IMR-90 (cell line): ENCODE measurements at regions not wholly inside any gene's neighbourhood (a gene's known extent, or its start where the extent isn't known, plus 50 kb on each side); places are given as distances from the start of the nearest gene placed in this dataset.

Source experiments
- ATAC-seq: fragments of 200-7000 bp; cut with Tn5 transposase; 2 replicates; pipeline ENCODE4 v1.9.1; 2020; ENCODE audit warnings: low read depth, mild to moderate bottlenecking, moderate library complexity
- BruUV-seq: library from RNA; stranded (reverse); fragments of 400-500 nt; replicated peaks from 2 replicates; lab custom pipeline; 2021; lab: Mats Ljungman, UMichigan
- CTCF ChIA-PET: fragments of 300-600 bp; formaldehyde crosslinking; extraction: SDS; loops from one replicate; lab custom pipeline; 2021; ENCODE audit warnings: antibody characterized with exemption; lab: Yijun Ruan, JAX
- POLR2A ChIA-PET: fragments of 300-600 bp; sonication (Branson Sonifier 250); formaldehyde crosslinking; loops from one replicate; lab custom pipeline; 2022; ENCODE audit warnings: antibody characterized with exemption; ENCODE audit not compliant: unreplicated experiment; lab: Charles Lee
- DNase-seq: peaks from one replicate; pipeline ENCODE4 v3.0.0; 2013
- H2AFZ ChIP-seq: replicated peaks from 2 replicates; pipeline ENCODE3; 2013; ENCODE audit warnings: low read length, mild to moderate bottlenecking; ENCODE audit not compliant: poor library complexity
- H2AK5ac ChIP-seq: 2 replicates; pipeline ENCODE4 v1.6.1; 2013; ENCODE audit warnings: low read depth, low read length, inconsistent platforms
- H2AK9ac ChIP-seq: replicated peaks from 2 replicates; pipeline ENCODE3; 2013; ENCODE audit warnings: mild to moderate bottlenecking, low read depth, low read length, moderate library complexity; ENCODE audit not compliant: poor library complexity
- H2BK120ac ChIP-seq: 2 replicates; pipeline ENCODE4 v1.6.1; 2013; ENCODE audit warnings: low read depth, low read length, inconsistent platforms
- H2BK15ac ChIP-seq: 3 replicates; pipeline ENCODE4 v1.6.1; 2013; ENCODE audit warnings: low read depth, low read length, inconsistent platforms
- H2BK20ac ChIP-seq: 2 replicates; pipeline ENCODE4 v1.6.1; 2013; ENCODE audit warnings: low read depth, mild to moderate bottlenecking, inconsistent platforms, low read length, moderate library complexity
- H2BK5ac ChIP-seq: 2 replicates; pipeline ENCODE4 v1.6.1; 2013; ENCODE audit warnings: mild to moderate bottlenecking, low read depth, low read length, inconsistent platforms; ENCODE audit not compliant: poor library complexity, severe bottlenecking
- H3K14ac ChIP-seq: replicated peaks from 2 replicates; pipeline ENCODE4 v1.6.1; 2013; ENCODE audit warnings: low read depth, low read length, inconsistent platforms
- H3K18ac ChIP-seq: 2 replicates; pipeline ENCODE4 v1.6.1; 2013; ENCODE audit warnings: low read depth, low read length, control low read depth
- H3K23ac ChIP-seq: 2 replicates; pipeline ENCODE4 v1.6.1; 2013; ENCODE audit warnings: low read depth, low read length, inconsistent platforms
- H3K27ac ChIP-seq: 2 replicates; pipeline ENCODE4 v1.5.1; 2013; ENCODE audit warnings: mild to moderate bottlenecking, control low read depth, low read length; ENCODE audit not compliant: insufficient read depth
- H3K27me3 ChIP-seq: 2 replicates; pipeline ENCODE4 v1.6.1; 2013; ENCODE audit warnings: low read length; ENCODE audit not compliant: control insufficient read depth, insufficient read depth
- H3K36me3 ChIP-seq: 2 replicates; pipeline ENCODE4 v1.6.1; 2013; ENCODE audit warnings: low read length, mixed read lengths; ENCODE audit not compliant: control insufficient read depth, insufficient read depth
- H3K4ac ChIP-seq: 2 replicates; pipeline ENCODE4 v1.6.1; 2013; ENCODE audit warnings: low read depth, low read length, inconsistent platforms
- H3K4me1 ChIP-seq: 2 replicates; pipeline ENCODE4 v1.6.1; 2013; ENCODE audit warnings: low read length, mixed read lengths; ENCODE audit not compliant: control insufficient read depth, insufficient read depth
- H3K4me2 ChIP-seq: 2 replicates; pipeline ENCODE4 v1.6.1; 2013; ENCODE audit warnings: low read depth, mild to moderate bottlenecking, control low read depth, low read length, moderate library complexity
- H3K4me3 ChIP-seq: 2 replicates; pipeline ENCODE4 v1.5.1; 2013; ENCODE audit warnings: low read depth, mild to moderate bottlenecking, control low read depth, low read length, moderate library complexity; ENCODE audit not compliant: insufficient read depth
- H3K56ac ChIP-seq: 2 replicates; pipeline ENCODE4 v1.6.1; 2013; ENCODE audit warnings: low read length, inconsistent platforms; ENCODE audit not compliant: insufficient read depth; ENCODE audit errors: extremely low read depth
- H3K79me1 ChIP-seq, 2 experiments: 2 replicates each; pipeline ENCODE4 v1.6.1; 2013; ENCODE audit warnings: low read length in 2 of 2, inconsistent platforms in 1 of 2, low read depth in 1 of 2
- H3K9ac ChIP-seq: 2 replicates; pipeline ENCODE4 v1.6.1; 2013; ENCODE audit warnings: low read depth, low read length, control low read depth
- H3K9me1 ChIP-seq: 2 replicates; pipeline ENCODE4 v1.6.1; 2013; ENCODE audit warnings: low read length, inconsistent platforms; ENCODE audit not compliant: insufficient read depth
- H3K9me3 ChIP-seq: 2 replicates; pipeline ENCODE4 v1.6.1; 2013; ENCODE audit warnings: low read length; ENCODE audit not compliant: control insufficient read depth, insufficient read depth
- H4K20me1 ChIP-seq: 2 replicates; pipeline ENCODE4 v1.6.1; 2013; ENCODE audit warnings: low read length, inconsistent platforms; ENCODE audit not compliant: insufficient read depth
- H4K5ac ChIP-seq: 2 replicates; pipeline ENCODE4 v1.6.1; 2013; ENCODE audit warnings: mild to moderate bottlenecking, low read depth, low read length, control low read depth
- H4K8ac ChIP-seq, 2 experiments: 2 replicates each; pipeline ENCODE4 v1.6.1; 2013; ENCODE audit warnings: low read depth in 2 of 2, low read length in 2 of 2, control low read depth in 1 of 2, inconsistent platforms in 1 of 2
- H4K91ac ChIP-seq: 2 replicates; pipeline ENCODE4 v1.6.1; 2013; ENCODE audit warnings: low read depth, low read length, inconsistent platforms; ENCODE audit not compliant: insufficient read depth
- NFE2L2 ChIP-seq: fragments of 150-350 bp; IDR thresholded peaks from 2 replicates; pipeline ENCODE4 v1.6.1; 2016; ENCODE audit warnings: low read depth, mild to moderate bottlenecking, low read length
- WGBS, 2 experiments: methylation state at CpG; one replicate each; pipeline versions ENCODE4 v1.1.5 to v1.1.7; 2013; ENCODE audit warnings: missing lambda C conversion rate in 2 of 2; ENCODE audit not compliant: insufficient read length in 1 of 2; ENCODE audit errors: extremely low coverage in 2 of 2; 5-methylcytosine and 5-hydroxymethylcytosine counted together
- dilution Hi-C: fragments of 300-500 bp; cut with HindIII; formaldehyde crosslinking; loops from one replicate; pipeline ENCODE4 v1.14.3; 2018; ENCODE audit warnings: low sequenced_read_pairs; ENCODE audit not compliant: unreplicated experiment
- in situ Hi-C: fragments of 300-500 bp; cut with MboI; formaldehyde crosslinking; loops from 3 replicates; pipeline ENCODE4 v1.14.3; 2019; ENCODE audit warnings: low sequenced_read_pairs, inconsistent platforms, mixed read lengths
- intact Hi-C: fragments of 100-400 bp; cut with micrococcal nuclease; formaldehyde crosslinking; loops from 2 replicates; pipeline ENCODE4 v1.10.0; 2022

DNA sequence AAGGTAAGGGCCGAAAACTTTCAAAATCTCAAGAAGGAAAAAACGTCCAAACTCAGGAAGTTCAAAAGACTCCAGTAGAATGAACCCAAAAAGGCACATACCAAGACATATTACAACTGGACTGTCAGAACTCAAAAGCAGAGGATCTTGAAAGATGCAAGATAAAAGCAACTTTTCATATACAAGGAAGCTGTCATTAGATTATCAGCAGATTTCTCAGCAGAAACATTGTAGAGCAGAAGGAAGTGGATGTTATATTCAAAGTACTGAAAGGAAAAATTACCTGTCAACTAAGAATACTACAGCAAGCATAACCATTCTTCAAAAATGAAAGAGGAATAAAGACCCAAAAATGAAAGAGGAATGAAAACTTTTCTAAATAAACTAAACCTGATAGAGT, 224.9 kb downstream of the FAT4 start:
- no peaks in the 10 kb centered on the region for H3K9me1 ChIP-seq
- H3K18ac ChIP-seq, result no peak overlapping the region
- no peak overlapping the region for H3K9ac ChIP-seq
- no peaks in the 10 kb centered on the region for H3K79me1 ChIP-seq
- no peak overlapping the region for H2BK15ac ChIP-seq
- intact Hi-C loops, result no loop called here
- H2AK9ac ChIP-seq, result no peak overlapping the region
- H3K36me3 ChIP-seq, result no peaks in the 10 kb centered on the region
- no peak overlapping the region for H3K4ac ChIP-seq
- no peak overlapping the region for H3K4me3 ChIP-seq
- H4K8ac ChIP-seq, result no peak overlapping the region
- POLR2A ChIA-PET, result no interaction called here
- H4K91ac ChIP-seq, result no peak overlapping the region
- ATAC-seq, result no peak
- H4K20me1 ChIP-seq, result no peaks in the 10 kb centered on the region
- H3K9me3 ChIP-seq, result no peaks in the 10 kb centered on the region; the same call in 1 of the 2 replicates
- no peaks in the 10 kb centered on the region for H3K4me1 ChIP-seq
- H3K23ac ChIP-seq, result no peak overlapping the region
- H2BK20ac ChIP-seq, result no peak overlapping the region
- H3K4me2 ChIP-seq, result no peak overlapping the region
- no peak overlapping the region for H2BK120ac ChIP-seq
- WGBS, 2 experiments, result no CpG with 5 or more reads among the region's 2 CpGs
- H3K27ac ChIP-seq, result no peak overlapping the region
- H2BK5ac ChIP-seq, result no peak overlapping the region
- H3K56ac ChIP-seq, result no peak overlapping the region
- H3K14ac ChIP-seq, result no peak overlapping the region
- BruUV-seq, result no TSS peak
- dilution Hi-C loops, result no loop called here
- in situ Hi-C loops, result no loop called here
- no peak overlapping the region for H2AFZ ChIP-seq
- CTCF ChIA-PET, result no interaction called here
- H2AK5ac ChIP-seq, result no peak overlapping the region
- no peak for DNase-seq
- no peak overlapping the region for H4K5ac ChIP-seq
- no peaks in the 10 kb centered on the region for H3K27me3 ChIP-seq
- no peak for TF ChIP-seq NFE2L2
